HCT116 (cell line): ENCODE measurements at regions not wholly inside any gene's neighbourhood (a gene's known extent, or its start where the extent isn't known, plus 50 kb on each side); places are given as distances from the start of the nearest gene placed in this dataset.

Source experiments
- ATAC-seq: fragments of 200-7000 bp; cut with Tn5 transposase; 2 replicates; pipeline ENCODE4 v1.9.1; 2020; ENCODE audit warnings: mild to moderate bottlenecking, moderate library complexity
- BruUV-seq: library from RNA; stranded (reverse); fragments of 400-500 nt; replicated peaks from 2 replicates; lab custom pipeline; 2021; lab: Mats Ljungman, UMichigan
- CTCF ChIA-PET: fragments of 300-600 bp; sonication (Branson Sonifier 250); formaldehyde crosslinking; loops from one replicate; lab custom pipeline; 2021; ENCODE audit warnings: antibody characterized with exemption; lab: Charles Lee
- POLR2A ChIA-PET: fragments of 300-600, 350-600 bp; sonication (Branson Sonifier 250); formaldehyde crosslinking; loops from one replicate; lab custom pipeline; 2021; ENCODE audit warnings: antibody characterized with exemption; lab: Charles Lee
- RAD21 ChIA-PET, 2 experiments: fragments of 300-600 bp; sonication (Branson Sonifier 250); formaldehyde crosslinking; loops; one replicate each; lab custom pipeline; 2023; ENCODE audit warnings: low total read pairs in 2 of 2; ENCODE audit not compliant: uncharacterized antibody in 2 of 2, unreplicated experiment in 2 of 2, low non-redundant PET in 1 of 2; lab: Charles Lee
- DNase-seq: peaks from one replicate; pipeline ENCODE4 v3.0.0-alpha.2; 2010; ENCODE audit warnings: low read depth, low spot score
- H2AFZ ChIP-seq: fragments of 200-600 bp; shearing (Covaris generic), sonication (generic); 2 replicates; pipeline ENCODE4 v1.6.1; 2017; ENCODE audit warnings: low read depth, mixed run types, mixed read lengths, antibody characterized with exemption, low read length; ENCODE audit not compliant: poor library complexity, severe bottlenecking
- H3K27ac ChIP-seq: 2 replicates; pipeline ENCODE4 v1.5.1; 2012; ENCODE audit warnings: low read depth, low read length
- H3K27me3 ChIP-seq: fragments of 200-600 bp; sonication (generic); 2 replicates; pipeline ENCODE4 v1.6.1; 2016; ENCODE audit warnings: mixed run types, low read length, mixed read lengths; ENCODE audit not compliant: insufficient read depth
- H3K36me3 ChIP-seq, 2 experiments: fragments of 200-500 bp in 1 of 2; fragments of 200-600 bp in 1 of 2; sonication (Bioruptor generic) in 1 of 2; sonication (generic) in 1 of 2; 2 replicates each; pipeline versions ENCODE4 v1.5.1 to v1.6.1; 2014 to 2016; ENCODE audit warnings: low read length in 2 of 2, inconsistent platforms in 1 of 2, mixed read lengths in 1 of 2, mixed run types in 1 of 2; ENCODE audit not compliant: insufficient read depth in 2 of 2, control insufficient read depth in 1 of 2
- H3K4me1 ChIP-seq, 2 experiments: fragments of 200-600 bp in 1 of 2; sonication (generic) in 1 of 2; 2 replicates each; pipeline versions ENCODE4 v1.5.1 to v1.6.1; 2012 to 2017; ENCODE audit warnings: low read length in 2 of 2, inconsistent platforms in 1 of 2, mild to moderate bottlenecking in 1 of 2, mixed read lengths in 1 of 2, mixed run types in 1 of 2, moderate library complexity in 1 of 2; ENCODE audit not compliant: insufficient read depth in 2 of 2, control insufficient read depth in 1 of 2
- H3K4me2 ChIP-seq: fragments of 200-600 bp; sonication (generic); 2 replicates; pipeline ENCODE4 v1.6.1; 2017; ENCODE audit warnings: mixed run types, low read length, mixed read lengths
- H3K4me3 ChIP-seq, 2 experiments: fragments of 200-600 bp in 1 of 2; sonication (generic) in 1 of 2; replicated peaks in 1 of 2; 2 replicates each; pipeline ENCODE4 v1.5.1; 2011 to 2016; ENCODE audit warnings: low read length in 2 of 2, control low read depth in 1 of 2, low read depth in 1 of 2, mild to moderate bottlenecking in 1 of 2, mixed read lengths in 1 of 2, mixed run types in 1 of 2
- H3K79me2 ChIP-seq: fragments of 200-600 bp; sonication (generic); 2 replicates; pipeline ENCODE4 v1.6.1; 2017; ENCODE audit warnings: mild to moderate bottlenecking, mixed run types, low read length, moderate library complexity, mixed read lengths; ENCODE audit not compliant: insufficient read depth
- H3K9ac ChIP-seq: fragments of 200-600 bp; sonication (generic); 2 replicates; pipeline ENCODE4 v1.6.1; 2016; ENCODE audit warnings: low read length, mixed read lengths
- H3K9me2 ChIP-seq: fragments of 200-600 bp; sonication (generic), shearing (Covaris generic); 2 replicates; pipeline ENCODE4 v1.6.1; 2017; ENCODE audit warnings: mixed run types, mild to moderate bottlenecking, moderate library complexity; ENCODE audit not compliant: insufficient read depth
- H3K9me3 ChIP-seq, 2 experiments: fragments of 200-500 bp in 1 of 2; fragments of 200-600 bp in 1 of 2; sonication (Bioruptor generic) in 1 of 2; sonication (generic) in 1 of 2; 2 replicates each; pipeline ENCODE4 v1.6.1; 2014 to 2017; ENCODE audit warnings: low read length in 2 of 2, mixed read lengths in 2 of 2, inconsistent platforms in 1 of 2, low read depth in 1 of 2, mild to moderate bottlenecking in 1 of 2, mixed run types in 1 of 2, moderate library complexity in 1 of 2; ENCODE audit not compliant: control insufficient read depth in 1 of 2, insufficient read depth in 1 of 2
- H4K20me1 ChIP-seq: fragments of 200-600 bp; sonication (generic), shearing (Covaris generic); 2 replicates; pipeline ENCODE4 v1.6.1; 2017; ENCODE audit warnings: mixed run types, mild to moderate bottlenecking, moderate library complexity; ENCODE audit not compliant: insufficient read depth
- CEBPB ChIP-seq: IDR thresholded peaks from 2 replicates; pipeline ENCODE4 v1.6.1; 2012; ENCODE audit warnings: low read depth
- CTCF ChIP-seq, 3 experiments: fragments of 200-600 bp in 1 of 3; sonication (generic) in 1 of 3; IDR thresholded peaks in 2 of 3; conservative IDR thresholded peaks in 1 of 3; 2 replicates each; pipeline ENCODE4 v1.5.1; 2012 to 2017; ENCODE audit warnings: low read depth in 2 of 3, low read length in 2 of 3, antibody characterized with exemption in 1 of 3, borderline replicate concordance in 1 of 3, control low read depth in 1 of 3, mild to moderate bottlenecking in 1 of 3, mixed read lengths in 1 of 3, mixed run types in 1 of 3, moderate library complexity in 1 of 3; ENCODE audit not compliant: insufficient read depth in 1 of 3
- EZH2phosphoT487 ChIP-seq: fragments of 200-600 bp; IDR thresholded peaks from 2 replicates; pipeline ENCODE4 v1.6.1; 2018; ENCODE audit warnings: antibody characterized with exemption, borderline replicate concordance
- JUND ChIP-seq: IDR thresholded peaks from 2 replicates; pipeline ENCODE4 v1.6.1; 2012
- MAX ChIP-seq: IDR thresholded peaks from 2 replicates; pipeline ENCODE4 v1.6.1; 2012
- POLR2AphosphoS5 ChIP-seq: IDR thresholded peaks from 2 replicates; pipeline ENCODE4 v1.6.1; 2011; ENCODE audit warnings: mild to moderate bottlenecking, low read depth, low read length, moderate library complexity
- REST ChIP-seq: IDR thresholded peaks from 2 replicates; pipeline ENCODE4 v1.6.1; 2012; ENCODE audit warnings: low read depth
- SRF ChIP-seq: IDR thresholded peaks from 2 replicates; pipeline ENCODE4 v1.6.1; 2012; ENCODE audit warnings: low read depth
- TCF7L2 ChIP-seq: IDR thresholded peaks from 2 replicates; pipeline ENCODE4 v1.7.0; 2011; ENCODE audit warnings: borderline replicate concordance, inconsistent platforms; ENCODE audit not compliant: insufficient read depth, insufficient read length; ENCODE audit errors: extremely low read depth
- ZBTB33 ChIP-seq: IDR thresholded peaks from 2 replicates; pipeline ENCODE4 v1.6.1; 2011; ENCODE audit warnings: mild to moderate bottlenecking, low read length, moderate library complexity; ENCODE audit not compliant: insufficient replicate concordance; ENCODE audit errors: extremely low read depth
- intact Hi-C: fragments of 100-400 bp; cut with micrococcal nuclease; formaldehyde crosslinking; loops from 2 replicates; pipeline ENCODE4 v1.10.0; 2022

- Histone ChIP-seq H4K20me1 (no peaks in the 10 kb centered on the region), H3K79me2 (no peaks in the 10 kb centered on the region), H3K27ac (no peak overlapping the region), H3K27me3 (peaks cover 20% of the 10 kb centered on the region), H3K9ac (no peak overlapping the region), H3K36me3 (no peaks in the 10 kb centered on the region), H3K9me3 (no peaks in the 10 kb centered on the region), H3K4me3 (no peak overlapping the region), H2AFZ (no peak overlapping the region), H3K9me2 (no peaks in the 10 kb centered on the region), H3K4me2 (no peak overlapping the region), H3K4me1 (no peaks in the 10 kb centered on the region)
- TF ChIP-seq SRF (no peak), JUND (no peak), TCF7L2 (no peak), ZBTB33 (no peak), CTCF (IDR thresholded peaks at IDR 0.05 in 2 of 3, conservative IDR thresholded peaks at IDR 0.05 in 1 of 3; ENCODE audit: borderline replicate concordance in 1 of 3, insufficient read depth in 1 of 3, low read depth in 2 of 3, low read length in 2 of 3) (no peak)
- DNase-seq (no peak), ATAC-seq (no peak)
- intact Hi-C loops: no loop called here
- RAD21 ChIA-PET: no interaction called here
- no TSS peak for BruUV-seq
- POLR2A ChIA-PET: no interaction called here
- CTCF ChIA-PET: no interaction called here
These were observed 322.3 kb downstream of the KCNS3 start for GRCh38 chr2:18200771-18201170.

- no peak for ATAC-seq
- TF ChIP-seq MAX: no peak
- no peak for TF ChIP-seq EZH2phosphoT487
- TF ChIP-seq TCF7L2: no peak
- no peak for TF ChIP-seq POLR2AphosphoS5
- no peak for TF ChIP-seq CEBPB
- no peak for TF ChIP-seq REST
These were observed 320.2 kb downstream of the KCNS3 start for GRCh38 chr2:18198677-18199076.

More at GRCh38 chr2:18198677-18199076, 320.2 kb downstream of the KCNS3 start:
- Histone ChIP-seq H4K20me1 (no peaks in the 10 kb centered on the region), H3K4me3 (no peak overlapping the region), H3K4me2 (no peak overlapping the region), H3K9me2 (no peaks in the 10 kb centered on the region), H3K79me2 (no peaks in the 10 kb centered on the region), H2AFZ (no peak overlapping the region), H3K4me1 (no peaks in the 10 kb centered on the region), H3K36me3 (no peaks in the 10 kb centered on the region), H3K27ac (no peak overlapping the region), H3K9me3 (no peaks in the 10 kb centered on the region), H3K9ac (no peak overlapping the region), H3K27me3 (peaks cover 13% of the 10 kb centered on the region; the same call in 1 of the 2 replicates)
- intact Hi-C loops: no loop called here
- BruUV-seq: no TSS peak
- RAD21 ChIA-PET: no interaction called here
- DNase-seq: no peak
- CTCF ChIA-PET: no interaction called here
- POLR2A ChIA-PET: no interaction called here
